ENCODE measurements at regions not wholly inside any gene's neighbourhood (a gene's known extent, or its start where the extent isn't known, plus 50 kb on each side); places are given as distances from the start of the nearest gene placed in this dataset.

DNA sequence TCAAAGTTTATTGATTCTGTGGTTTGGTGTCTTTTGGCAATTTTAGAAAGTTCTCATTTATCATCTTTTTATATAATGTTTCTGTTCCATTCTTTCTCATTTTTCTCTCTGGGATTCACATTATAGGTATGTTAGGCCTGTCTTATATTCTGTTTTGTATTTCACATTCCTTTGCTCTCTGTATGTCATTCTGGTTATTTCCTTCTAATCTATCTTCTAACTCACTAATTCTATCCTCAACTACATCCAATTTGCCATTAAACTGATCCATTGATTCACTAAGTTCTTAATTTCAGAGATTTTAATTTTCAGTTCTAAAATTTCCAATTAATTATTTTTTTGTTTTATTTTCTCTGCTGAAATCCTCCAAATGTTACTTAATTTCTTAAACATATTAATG, 234.8 kb downstream of the FOXD2 start:
- no peak for DNase-seq

DNA sequence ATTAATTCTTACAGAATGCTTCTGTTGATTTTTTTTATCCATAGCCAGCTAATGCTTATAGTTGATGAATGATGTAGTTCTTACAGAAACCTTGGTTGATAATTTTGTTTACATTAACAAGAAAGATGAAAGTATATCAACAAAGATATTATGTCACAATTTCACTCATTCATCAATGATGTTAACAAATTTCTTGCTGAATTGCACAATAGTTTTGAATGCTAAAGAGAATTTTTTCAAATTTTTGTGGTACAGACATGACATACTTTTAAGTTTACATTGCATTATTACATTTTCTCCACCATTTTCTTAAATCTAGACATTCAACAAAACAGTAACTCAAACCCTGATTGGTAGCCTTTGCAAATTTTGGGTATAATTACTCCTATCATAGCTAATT, 236.3 kb downstream of the FOXD2 start:
- no peak for DNase-seq

- no peak for DNase-seq
Observed at GRCh38 chr1:47675047-47675675, 237.3 kb downstream of the FOXD2 start.

DNA sequence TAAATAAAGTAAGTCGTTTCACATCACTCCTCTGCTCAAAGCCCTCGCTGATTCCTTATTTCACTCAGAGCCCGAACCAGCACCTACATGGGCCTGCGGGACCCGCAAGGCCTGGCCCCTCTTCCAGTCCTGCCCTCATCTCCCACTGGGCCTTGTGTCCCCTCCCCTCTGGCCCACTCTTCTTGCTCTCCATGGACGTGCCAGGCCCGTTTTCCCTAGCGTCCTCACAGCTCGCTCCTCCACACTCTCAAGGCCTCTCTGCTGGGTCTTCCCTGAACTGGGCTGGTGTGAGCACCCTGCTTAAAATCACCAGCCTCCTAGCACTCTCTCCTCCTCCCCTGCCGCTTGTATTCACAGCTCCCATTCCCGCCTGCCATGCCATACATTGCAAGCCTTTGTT, 237.9 kb downstream of the FOXD2 start:
- no peak for DNase-seq

GRCh38 chr1:47676311-47677054, 238.6 kb downstream of the FOXD2 start:
- no peak for DNase-seq

DNA sequence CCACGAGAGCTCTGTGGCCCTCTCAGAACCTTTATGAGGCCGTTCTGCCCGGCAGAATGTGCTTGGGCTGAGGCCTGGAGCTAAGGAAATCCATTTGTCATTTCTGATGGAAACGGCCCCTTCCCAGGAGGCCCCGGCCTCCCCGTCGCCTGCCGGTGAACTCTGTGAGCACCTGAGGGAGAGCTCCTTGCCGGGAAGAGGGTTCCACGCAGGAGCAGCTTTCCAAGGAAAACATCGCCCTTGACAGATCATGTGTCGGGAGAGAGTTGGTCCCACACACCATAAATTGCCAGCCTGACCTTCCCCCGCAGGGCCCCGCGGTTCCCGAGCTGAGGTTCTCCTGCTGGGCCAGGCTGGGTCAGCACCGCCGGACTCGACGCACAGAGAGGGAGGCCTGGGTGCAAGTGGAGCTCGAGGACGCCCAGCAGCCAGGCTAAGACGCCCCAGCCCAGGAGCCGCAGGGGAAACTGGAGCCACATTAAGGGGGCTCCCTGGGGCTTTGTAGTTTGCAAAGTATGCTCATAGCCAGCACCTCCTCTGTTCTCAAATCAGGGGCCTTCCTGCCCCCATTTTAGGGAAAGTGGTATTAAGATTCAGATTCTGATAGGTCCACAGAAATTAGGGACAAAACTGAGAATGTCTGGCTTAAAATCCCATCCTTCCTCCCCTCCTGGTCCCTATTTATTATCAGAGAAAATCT, 239.5 kb downstream of the FOXD2 start:
- DNase-seq = no peak

GRCh38 chr1:47678464-47678980, 240.7 kb downstream of the FOXD2 start:
- DNase-seq = no peak

- no peak for DNase-seq
Observed at GRCh38 chr1:47679301-47679791, 241.5 kb downstream of the FOXD2 start.

DNA sequence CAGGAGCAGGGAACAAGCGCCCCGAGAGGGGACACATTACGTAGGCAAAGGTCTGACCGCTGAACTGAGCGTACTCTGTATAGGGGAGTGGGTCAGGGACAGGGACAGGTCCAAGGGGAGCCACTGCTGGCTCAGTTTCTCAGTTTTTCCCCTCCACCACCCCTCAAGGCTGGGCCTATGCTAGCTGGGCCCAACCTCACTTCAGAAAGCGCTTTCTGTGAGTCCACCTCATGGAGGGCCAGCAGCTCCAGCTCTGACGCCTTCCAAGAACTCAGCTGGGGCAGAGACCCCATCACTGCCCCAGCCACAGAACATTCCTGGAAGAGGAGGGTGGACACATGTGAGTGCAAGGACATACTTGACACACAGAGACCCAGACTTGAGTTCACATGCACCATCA, 242.0 kb downstream of the FOXD2 start:
- no peak for DNase-seq

DNA sequence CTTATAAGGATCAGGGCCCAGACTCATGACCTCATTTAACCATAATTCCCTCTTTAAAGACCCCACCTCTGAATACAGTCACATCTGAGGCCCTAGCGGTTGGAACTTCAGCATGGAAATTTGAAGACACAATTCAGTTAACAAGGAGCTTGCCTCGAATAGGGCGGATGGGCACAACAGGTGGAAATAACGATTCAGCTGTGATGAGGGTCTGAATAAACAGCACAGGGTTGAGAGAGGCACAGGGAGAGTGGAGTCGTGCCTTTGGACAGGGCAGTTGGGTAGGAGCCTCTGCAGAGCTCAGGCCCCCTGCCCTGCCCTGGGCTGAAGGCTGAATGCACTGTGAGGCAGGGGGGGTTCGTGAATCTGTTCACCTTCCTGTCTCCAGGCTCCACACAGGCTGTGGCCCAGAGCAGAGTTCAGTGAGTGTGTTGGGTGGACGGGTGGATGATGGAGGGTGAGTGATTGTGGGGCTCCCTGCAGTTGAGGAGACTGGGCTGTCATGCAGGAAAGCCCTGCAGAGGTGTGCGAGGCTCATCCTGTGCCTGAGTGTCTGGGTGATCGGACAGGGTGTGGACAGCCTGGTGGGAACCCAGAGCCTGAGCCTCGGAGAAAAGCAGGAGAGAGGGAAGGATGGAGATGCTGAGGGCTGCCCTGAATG, 243.1 kb downstream of the FOXD2 start:
- no peak for DNase-seq

DNA sequence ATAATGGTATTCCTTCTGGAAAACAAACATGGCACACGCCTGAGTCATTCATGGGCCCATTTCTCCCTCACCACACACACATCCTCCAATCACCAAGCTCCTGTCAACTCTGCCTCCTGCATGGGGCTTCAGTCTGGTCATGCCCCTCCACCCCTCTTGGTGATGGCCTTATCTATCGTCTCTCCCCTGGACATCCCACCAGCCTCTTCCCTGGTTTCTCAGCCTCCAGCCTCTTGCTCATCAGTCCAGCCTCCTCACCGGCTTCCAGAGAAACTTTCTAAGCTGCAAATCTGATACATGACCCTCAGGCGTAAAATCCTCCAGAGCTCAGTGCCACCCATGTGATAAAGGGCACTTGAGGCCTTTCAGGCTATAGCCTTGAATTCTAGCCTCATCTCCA, 243.9 kb downstream of the FOXD2 start:
- no peak for DNase-seq

GRCh38 chr1:47682198-47682597, 244.4 kb downstream of the FOXD2 start:
- DNase-seq = no peak

- no peak for DNase-seq
Observed at GRCh38 chr1:47682786-47683350, 245.0 kb downstream of the FOXD2 start.

- no peak for DNase-seq
Observed at GRCh38 chr1:47683401-47683800, 245.6 kb downstream of the FOXD2 start.

GRCh38 chr1:47684518-47684917, 246.7 kb downstream of the FOXD2 start:
- DNase-seq = no peak

DNA sequence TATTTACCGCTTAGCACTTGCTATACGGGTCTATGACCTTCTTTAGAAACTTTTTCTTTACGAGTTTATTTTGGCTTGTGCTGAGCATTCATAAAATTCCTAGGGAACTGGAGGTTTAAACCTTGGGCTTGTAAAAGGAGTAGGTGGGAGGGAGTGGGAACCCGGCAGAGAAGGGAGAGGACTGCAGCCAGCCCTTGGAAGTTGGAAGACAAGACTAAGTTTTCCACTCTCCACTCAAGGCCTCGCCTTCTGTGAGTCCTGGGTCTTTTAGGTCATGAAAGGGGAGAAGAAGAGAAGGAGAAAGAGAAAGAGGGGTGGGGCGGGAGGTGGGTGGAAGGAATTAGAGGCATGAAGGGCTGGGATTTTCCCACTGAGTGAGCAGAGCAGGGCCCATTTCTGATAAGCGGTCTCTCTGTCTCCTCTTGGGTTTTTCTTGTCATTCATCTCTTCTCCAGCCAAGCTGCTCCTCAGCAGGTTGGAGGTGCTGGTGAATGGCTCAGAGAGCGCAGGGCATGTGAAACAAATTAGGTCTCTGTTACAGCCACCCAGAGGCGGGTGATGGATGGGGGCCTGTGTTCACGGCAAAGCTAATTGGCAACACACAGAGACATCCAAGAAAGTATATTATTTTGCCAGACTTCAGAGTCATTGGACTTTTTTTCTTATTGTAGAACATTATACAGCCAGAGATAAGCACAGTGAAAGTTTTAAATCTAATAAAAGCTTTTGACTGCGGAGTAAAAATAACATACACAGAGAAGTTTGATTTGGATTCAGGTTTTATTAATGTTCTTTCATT, 247.3 kb downstream of the FOXD2 start:
- no peak for DNase-seq

DNA sequence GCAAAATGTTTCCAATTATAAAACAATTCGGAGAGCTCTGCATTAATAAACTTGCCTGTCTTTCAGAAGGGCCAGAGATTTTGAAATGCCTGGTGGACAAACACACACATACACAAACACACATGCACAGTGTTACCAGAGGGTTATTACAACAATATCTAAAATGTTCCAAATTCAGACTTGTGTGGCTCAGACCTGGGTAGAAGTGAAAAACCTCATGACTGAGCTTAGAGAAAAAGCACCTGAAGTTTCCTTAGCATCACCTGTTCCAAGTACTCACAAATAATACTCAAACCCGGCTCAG, 247.9 kb downstream of the FOXD2 start:
- no peak for DNase-seq

- no peak for DNase-seq
Observed at GRCh38 chr1:47686731-47687630, 249.1 kb downstream of the FOXD2 start.

DNA sequence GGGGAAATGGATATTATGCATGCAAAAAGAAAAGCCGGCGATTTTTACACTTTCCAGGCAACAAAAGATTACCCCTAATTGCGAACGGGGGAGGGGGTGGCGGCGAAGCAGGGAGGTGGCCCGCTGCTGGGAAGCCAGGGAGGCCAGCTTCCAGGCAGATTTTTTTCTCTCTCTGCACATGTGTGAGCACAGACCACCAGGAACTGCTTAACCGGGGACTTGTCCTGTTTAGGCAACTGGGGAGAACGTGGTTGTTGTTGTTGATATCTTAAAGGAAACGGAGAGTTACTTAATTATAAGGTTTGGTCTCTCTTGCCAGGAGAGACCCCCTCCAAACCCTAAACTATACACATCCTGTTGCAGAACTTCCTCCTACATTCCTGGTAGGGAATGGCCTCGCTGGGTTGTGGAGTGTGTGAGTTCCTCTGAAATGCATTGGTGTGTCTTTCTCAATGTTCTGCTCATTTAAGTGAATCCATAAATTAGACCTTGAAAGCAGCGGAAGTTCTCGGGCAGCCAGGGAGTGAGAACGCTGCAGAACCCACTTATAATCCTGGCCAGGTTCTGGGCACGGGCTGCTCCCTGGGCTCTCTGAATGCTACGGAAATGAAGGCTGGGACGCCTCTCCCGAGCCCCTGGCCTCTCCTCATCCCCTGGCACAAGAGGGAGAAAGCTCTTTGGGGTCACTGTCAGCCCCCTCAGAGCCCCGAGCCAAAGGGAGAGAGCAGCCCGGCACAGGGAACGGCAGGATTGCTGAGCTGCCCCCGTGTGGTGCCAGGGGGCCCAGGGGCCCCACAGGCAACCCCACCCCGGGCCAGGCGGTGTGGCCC, 250.0 kb downstream of the FOXD2 start:
- no peak for DNase-seq
